ENCODE measurements at regions not wholly inside any gene's neighbourhood (a gene's known extent, or its start where the extent isn't known, plus 50 kb on each side); places are given as distances from the start of the nearest gene placed in this dataset.

GRCh38 chrY:12981074-12981473 lies 76.4 kb downstream of the DDX3Y start:
- no peak for DNase-seq (ENCODE audit: low read depth in 1 of 2, low spot score in 2 of 2)
- TF ChIP-seq CEBPB (IDR thresholded peaks at IDR 0.05; ENCODE audit: low read depth, low read length): no peak
- TF ChIP-seq RAD21 (IDR thresholded peaks at IDR 0.05 in 1 of 2, conservative IDR thresholded peaks at IDR 0.05 in 1 of 2; ENCODE audit: low read depth in 2 of 2, low read length in 2 of 2): no peak
- no peak for TF ChIP-seq SP4 (IDR thresholded peaks at IDR 0.05; ENCODE audit: low read length)
- no peak for TF ChIP-seq ASH2L (IDR thresholded peaks at IDR 0.05; ENCODE audit: low read length)
- no peak for TF ChIP-seq PHF8 (conservative IDR thresholded peaks at IDR 0.05; ENCODE audit: low read depth, low read length)
- TF ChIP-seq CHD2 (IDR thresholded peaks at IDR 0.05; ENCODE audit: low read length): no peak
- no peak for TF ChIP-seq TEAD4 (IDR thresholded peaks at IDR 0.05; ENCODE audit: low read depth, low read length)
- TF ChIP-seq ZNF274 (IDR thresholded peaks at IDR 0.05; ENCODE audit: borderline replicate concordance, extremely low read depth, low read length): no peak
- no peak for TF ChIP-seq SIN3A (conservative IDR thresholded peaks at IDR 0.05 in 1 of 2, IDR thresholded peaks at IDR 0.05 in 1 of 2; ENCODE audit: low read depth in 1 of 2, low read length in 2 of 2)
- no peak for TF ChIP-seq HDAC6 (IDR thresholded peaks at IDR 0.05; ENCODE audit: low read depth, low read length)
- no peak for TF ChIP-seq NRF1 (IDR thresholded peaks at IDR 0.05; ENCODE audit: low read depth, low read length)
- TF ChIP-seq SRF (IDR thresholded peaks at IDR 0.05; ENCODE audit: low read depth, low read length): no peak
- TF ChIP-seq MAFK (IDR thresholded peaks at IDR 0.05; ENCODE audit: low read depth, low read length): no peak
- no peak for TF ChIP-seq YY1 (IDR thresholded peaks at IDR 0.05; ENCODE audit: low read depth, low read length)
- no peak for TF ChIP-seq POU5F1 (IDR thresholded peaks at IDR 0.05; ENCODE audit: low read depth, low read length)
- no peak for TF ChIP-seq MAX (IDR thresholded peaks at IDR 0.05)

More at GRCh38 chrY:12981074-12981473, 76.4 kb downstream of the DDX3Y start:
- Histone ChIP-seq H4K91ac (replicated peaks; ENCODE audit: insufficient read length, low read length) (peak overlapping the region; percentile 65), H2AK5ac (ENCODE audit: low read depth, low read length) (no peak overlapping the region), H3K36me3 (ENCODE audit: control insufficient read depth in 2 of 4, insufficient read depth in 4 of 4, low read length in 3 of 4) (no peaks in the 10 kb centered on the region), H3K14ac (ENCODE audit: insufficient read length) (no peak overlapping the region), H3K9ac (replicated peaks in 1 of 4; ENCODE audit: extremely low read depth in 1 of 4, low read depth in 3 of 4, low read length in 3 of 4) (no peak overlapping the region), H4K8ac (ENCODE audit: extremely low read depth, insufficient read depth, low read length) (no peak overlapping the region), H3K18ac (ENCODE audit: extremely low read depth, low read length) (no peak overlapping the region), H3K79me1 (ENCODE audit: low read depth, low read length) (no peaks in the 10 kb centered on the region), H3K79me2 (ENCODE audit: control insufficient read depth in 1 of 2, insufficient read depth in 2 of 2, low read length in 2 of 2) (no peaks in the 10 kb centered on the region), H3K4me1 (replicated peaks in 1 of 4; ENCODE audit: control insufficient read depth in 3 of 4, insufficient read depth in 4 of 4, low read length in 3 of 4) (peaks cover 0 to 11% (median 6%) of the 10 kb centered on the region in 4 experiments; a peak in 4 of 7 replicates), H2BK20ac (ENCODE audit: low read length) (no peak overlapping the region), H3K4me2 (ENCODE audit: insufficient read depth in 1 of 2, low read depth in 2 of 2, low read length in 2 of 2) (no peak overlapping the region), H2BK12ac (ENCODE audit: low read depth, low read length) (no peak overlapping the region), H3K4me3 (ENCODE audit: extremely low read depth in 1 of 4, insufficient read depth in 2 of 4, low read depth in 3 of 4, low read length in 4 of 4) (no peak overlapping the region), H2BK15ac (ENCODE audit: low read length) (no peak overlapping the region), H3K23me2 (ENCODE audit: low read depth, low read length) (no peaks in the 10 kb centered on the region), H4K20me1 (replicated peaks in 1 of 2; ENCODE audit: control insufficient read depth in 1 of 2, insufficient read depth in 2 of 2, low read length in 2 of 2) (no peaks in the 10 kb centered on the region), H4K5ac (ENCODE audit: insufficient read length, low read depth, low read length) (no peak overlapping the region), H2BK5ac (ENCODE audit: low read depth, low read length) (no peak overlapping the region), H3K27me3 (replicated peaks in 1 of 4; ENCODE audit: control insufficient read depth in 3 of 4, extremely low read depth in 1 of 4, insufficient read depth in 3 of 4, low read length in 3 of 4) (no peaks in the 10 kb centered on the region), H3K4ac (replicated peaks; ENCODE audit: insufficient read length, low read depth, low read length) (no peak overlapping the region), H3K27ac (ENCODE audit: low read depth, low read length) (no peak overlapping the region), H3K23ac (ENCODE audit: insufficient read length) (no peak overlapping the region), H2AFZ (ENCODE audit: low read length) (no peak overlapping the region), H3K56ac (replicated peaks; ENCODE audit: insufficient read length, low read depth, low read length) (no peak overlapping the region), H2BK120ac (replicated peaks; ENCODE audit: low read depth, low read length) (no peak overlapping the region), H3K9me3 (ENCODE audit: insufficient read depth in 2 of 2, low read depth in 1 of 2, low read length in 1 of 2) (no peaks in the 10 kb centered on the region)
- FAIRE-seq: peak; percentile 13
- ChIA-PET CTCF (ENCODE audit: partially characterized antibody) (no interaction called here), POLR2A (ENCODE audit: partially characterized antibody) (no interaction called here)
- 80% methylated on average over 2 of the region's 2 CpGs; no CpG with 5 or more reads in 1 of the 2 experiments for WGBS, 2 experiments (ENCODE audit: extremely low coverage in 1 of 2, insufficient coverage in 1 of 2, insufficient read length in 1 of 2, insufficient replicate concordance in 2 of 2, low coverage in 1 of 2, low lambda C conversion rate in 2 of 2, missing lambda C conversion rate in 1 of 2)
